ENCODE measurements at regions not wholly inside any gene's neighbourhood (a gene's known extent, or its start where the extent isn't known, plus 50 kb on each side); places are given as distances from the start of the nearest gene placed in this dataset.

DNA sequence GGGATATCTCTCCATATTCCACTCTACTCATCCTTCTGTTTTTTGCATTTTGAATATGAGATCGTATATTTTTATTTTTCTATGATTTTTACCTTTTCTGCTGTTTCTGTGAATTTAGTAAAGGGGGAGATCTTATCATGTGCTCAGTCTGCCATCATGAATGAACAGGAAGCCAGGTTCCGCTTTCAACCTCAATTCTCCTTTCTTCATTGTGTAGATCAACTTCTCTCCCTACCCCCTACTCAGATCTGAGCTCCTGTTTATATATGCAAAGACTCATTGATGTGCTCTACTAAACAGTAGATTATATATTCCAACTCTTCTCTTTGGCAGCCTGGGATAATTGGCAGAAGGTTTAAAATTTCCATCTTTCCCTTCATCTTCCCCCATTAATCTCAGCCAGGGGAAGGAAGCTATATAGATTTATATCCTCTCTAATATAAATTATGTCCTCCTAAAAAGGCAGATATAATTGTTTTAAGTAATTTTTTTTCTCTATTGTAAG, 336.7 kb upstream of the PLET1 start:
- TF ChIP-seq, protein P1, sequence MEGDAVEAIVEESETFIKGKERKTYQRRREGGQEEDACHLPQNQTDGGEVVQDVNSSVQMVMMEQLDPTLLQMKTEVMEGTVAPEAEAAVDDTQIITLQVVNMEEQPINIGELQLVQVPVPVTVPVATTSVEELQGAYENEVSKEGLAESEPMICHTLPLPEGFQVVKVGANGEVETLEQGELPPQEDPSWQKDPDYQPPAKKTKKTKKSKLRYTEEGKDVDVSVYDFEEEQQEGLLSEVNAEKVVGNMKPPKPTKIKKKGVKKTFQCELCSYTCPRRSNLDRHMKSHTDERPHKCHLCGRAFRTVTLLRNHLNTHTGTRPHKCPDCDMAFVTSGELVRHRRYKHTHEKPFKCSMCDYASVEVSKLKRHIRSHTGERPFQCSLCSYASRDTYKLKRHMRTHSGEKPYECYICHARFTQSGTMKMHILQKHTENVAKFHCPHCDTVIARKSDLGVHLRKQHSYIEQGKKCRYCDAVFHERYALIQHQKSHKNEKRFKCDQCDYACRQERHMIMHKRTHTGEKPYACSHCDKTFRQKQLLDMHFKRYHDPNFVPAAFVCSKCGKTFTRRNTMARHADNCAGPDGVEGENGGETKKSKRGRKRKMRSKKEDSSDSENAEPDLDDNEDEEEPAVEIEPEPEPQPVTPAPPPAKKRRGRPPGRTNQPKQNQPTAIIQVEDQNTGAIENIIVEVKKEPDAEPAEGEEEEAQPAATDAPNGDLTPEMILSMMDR (IDR thresholded peaks at IDR 0.05; ENCODE audit: low read depth, low read length), result no peak
- TF ChIP-seq EZH2phosphoT487 (IDR thresholded peaks at IDR 0.05; ENCODE audit: low read depth), result no peak

Data from OCI-LY3 (cell line).